Skeletal muscle satellite cell (primary cell): ENCODE measurements at regions not wholly inside any gene's neighbourhood (a gene's known extent, or its start where the extent isn't known, plus 50 kb on each side); places are given as distances from the start of the nearest gene placed in this dataset.

ENCODE experiments used
- H3K27me3 ChIP-seq: 2 replicates; pipeline ENCODE4 v1.7.0; 2013; ENCODE audit warnings: low read length; ENCODE audit not compliant: control insufficient read depth, insufficient read depth
- H3K36me3 ChIP-seq: 2 replicates; pipeline ENCODE4 v1.7.0; 2013; ENCODE audit warnings: mild to moderate bottlenecking, control low read depth, low read length; ENCODE audit not compliant: insufficient read depth
- H3K4me1 ChIP-seq: 2 replicates; pipeline ENCODE4 v1.7.0; 2013; ENCODE audit warnings: low read length; ENCODE audit not compliant: control insufficient read depth, insufficient read depth
- H3K4me2 ChIP-seq: 2 replicates; pipeline ENCODE4 v1.7.0; 2013; ENCODE audit warnings: mild to moderate bottlenecking, low read length
- H3K4me3 ChIP-seq: 2 replicates; pipeline ENCODE4 v1.7.0; 2013; ENCODE audit warnings: low read length
- H3K9ac ChIP-seq: 2 replicates; pipeline ENCODE4 v1.7.0; 2013; ENCODE audit warnings: mild to moderate bottlenecking, low read depth, low read length, moderate library complexity
- H3K9me3 ChIP-seq: replicated peaks from 2 replicates; pipeline ENCODE4 v1.7.0; 2013; ENCODE audit warnings: mild to moderate bottlenecking, control low read depth, low read length

- Histone ChIP-seq H3K9ac (no peak overlapping the region), H3K9me3 (no peaks in the 10 kb centered on the region), H3K4me2 (no peak overlapping the region), H3K4me1 (no peaks in the 10 kb centered on the region), H3K36me3 (no peaks in the 10 kb centered on the region), H3K27me3 (no peaks in the 10 kb centered on the region), H3K4me3 (no peak overlapping the region)
Measured at GRCh38 chr2:167608487-167608886, 638.9 kb downstream of the STK39 start.

DNA sequence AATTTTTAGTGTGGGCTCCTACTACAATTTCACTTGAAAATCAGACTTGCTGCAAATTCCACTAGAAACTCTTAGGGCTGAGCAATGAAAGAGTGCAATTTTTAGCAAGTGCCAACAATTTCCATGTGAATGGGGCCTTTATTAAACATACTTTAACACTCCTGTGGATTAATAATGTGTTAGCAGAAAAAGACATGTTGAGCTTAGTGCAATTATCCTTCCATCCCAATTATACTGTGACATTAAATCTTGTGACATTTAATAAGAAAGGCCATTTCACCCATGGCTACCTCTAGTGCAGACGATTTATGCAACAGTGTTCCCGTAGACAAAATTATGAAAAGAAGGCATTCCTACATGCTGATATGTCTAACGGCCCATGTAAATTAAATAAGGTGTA, 639.7 kb downstream of the STK39 start:
- H3K4me2 ChIP-seq = no peak overlapping the region
- no peak overlapping the region for H3K9ac ChIP-seq
- H3K9me3 ChIP-seq = no peaks in the 10 kb centered on the region
- no peaks in the 10 kb centered on the region for H3K4me1 ChIP-seq
- no peaks in the 10 kb centered on the region for H3K27me3 ChIP-seq
- no peak overlapping the region for H3K4me3 ChIP-seq
- H3K36me3 ChIP-seq = no peaks in the 10 kb centered on the region

DNA sequence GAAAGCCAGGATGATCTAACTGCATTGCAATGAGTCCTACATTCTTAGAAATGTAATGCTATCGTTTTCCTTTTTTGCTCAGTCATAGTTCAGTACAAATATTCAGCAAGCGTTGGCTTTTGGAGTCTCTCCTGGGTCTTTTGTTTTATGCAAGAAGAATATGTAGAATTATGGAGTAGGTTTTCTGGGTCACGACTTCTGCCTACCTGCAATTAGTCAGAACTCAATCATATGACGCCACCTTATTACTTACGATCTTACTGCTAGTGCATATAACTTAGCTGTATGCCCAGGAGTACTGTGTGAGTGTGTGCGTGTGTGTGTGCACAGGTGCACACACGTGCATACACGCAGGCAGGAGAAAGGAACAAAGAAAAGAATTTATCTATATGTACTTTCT, 640.2 kb downstream of the STK39 start:
- H3K4me2 ChIP-seq = no peak overlapping the region
- no peaks in the 10 kb centered on the region for H3K27me3 ChIP-seq
- no peaks in the 10 kb centered on the region for H3K9me3 ChIP-seq
- H3K4me3 ChIP-seq = no peak overlapping the region
- no peaks in the 10 kb centered on the region for H3K4me1 ChIP-seq
- no peak overlapping the region for H3K9ac ChIP-seq
- no peaks in the 10 kb centered on the region for H3K36me3 ChIP-seq

GRCh38 chr2:167602122-167602521, 645.3 kb downstream of the STK39 start:
- no peak overlapping the region for H3K9ac ChIP-seq
- H3K9me3 ChIP-seq = no peaks in the 10 kb centered on the region
- H3K4me2 ChIP-seq = no peak overlapping the region

DNA sequence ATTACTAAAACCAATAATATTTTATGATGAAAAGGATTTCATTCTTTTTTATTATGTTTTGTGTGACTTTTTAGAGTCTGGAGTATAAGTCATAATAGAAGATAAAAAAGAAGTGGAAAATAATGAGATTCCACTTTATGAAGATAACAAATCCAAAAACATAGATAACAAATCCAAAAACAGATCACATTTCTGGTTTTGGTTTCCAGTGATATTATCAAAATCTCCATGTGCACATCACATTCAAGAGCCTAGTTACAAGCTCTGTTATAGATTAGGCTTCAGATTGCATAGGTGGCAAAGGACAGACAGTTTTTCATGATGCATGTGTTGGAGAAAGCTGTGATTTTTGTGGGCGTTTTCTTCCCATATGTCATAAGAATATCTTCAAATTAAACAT, 648.2 kb downstream of the STK39 start:
- Histone ChIP-seq H3K27me3 (no peaks in the 10 kb centered on the region), H3K4me1 (no peaks in the 10 kb centered on the region), H3K4me3 (no peak overlapping the region), H3K4me2 (no peak overlapping the region), H3K9me3 (no peaks in the 10 kb centered on the region), H3K36me3 (no peaks in the 10 kb centered on the region), H3K9ac (no peak overlapping the region)

More at GRCh38 chr2:167602122-167602521, 645.3 kb downstream of the STK39 start:
- Histone ChIP-seq H3K4me3 (no peak overlapping the region), H3K36me3 (no peaks in the 10 kb centered on the region), H3K4me1 (no peaks in the 10 kb centered on the region), H3K27me3 (no peaks in the 10 kb centered on the region)

GRCh38 chr2:167595839-167596471, 651.4 kb downstream of the STK39 start:
- Histone ChIP-seq H3K36me3 (no peaks in the 10 kb centered on the region), H3K4me1 (no peaks in the 10 kb centered on the region), H3K4me2 (no peak overlapping the region), H3K27me3 (no peaks in the 10 kb centered on the region), H3K9me3 (no peaks in the 10 kb centered on the region), H3K4me3 (no peak overlapping the region), H3K9ac (no peak overlapping the region)

DNA sequence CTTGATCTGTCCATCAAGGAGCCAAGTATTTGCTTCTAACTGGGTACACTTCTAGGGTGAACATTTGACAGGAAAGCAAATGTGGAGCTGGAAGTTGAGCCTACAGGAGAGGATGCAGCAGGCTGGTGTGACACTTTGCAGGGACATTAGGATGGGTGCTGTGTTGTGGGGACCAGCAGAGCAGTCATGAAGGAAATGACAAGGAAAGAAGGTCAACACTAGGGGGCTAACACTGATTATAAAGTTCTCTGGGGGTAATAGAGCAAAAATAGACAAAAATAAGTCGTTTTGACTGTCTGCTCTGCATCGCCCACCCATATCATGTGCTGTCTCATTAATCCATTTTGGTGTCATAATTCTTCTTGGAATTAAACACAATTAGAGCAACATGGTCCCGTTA, 652.4 kb downstream of the STK39 start:
- Histone ChIP-seq H3K9me3 (no peaks in the 10 kb centered on the region), H3K27me3 (no peaks in the 10 kb centered on the region), H3K36me3 (no peaks in the 10 kb centered on the region), H3K4me1 (no peaks in the 10 kb centered on the region), H3K4me3 (no peak overlapping the region), H3K4me2 (no peak overlapping the region), H3K9ac (no peak overlapping the region)

- no peaks in the 10 kb centered on the region for H3K27me3 ChIP-seq
- H3K9me3 ChIP-seq = no peaks in the 10 kb centered on the region
- H3K9ac ChIP-seq = no peak overlapping the region
- H3K4me1 ChIP-seq = no peaks in the 10 kb centered on the region
- no peak overlapping the region for H3K4me3 ChIP-seq
- no peaks in the 10 kb centered on the region for H3K36me3 ChIP-seq
- no peak overlapping the region for H3K4me2 ChIP-seq
Measured at GRCh38 chr2:167592441-167592840, 655.0 kb downstream of the STK39 start.

GRCh38 chr2:167582619-167583018, 664.8 kb downstream of the STK39 start:
- peak overlapping the region; percentile 72 for H3K4me2 ChIP-seq
- no peaks in the 10 kb centered on the region for H3K9me3 ChIP-seq
- no peaks in the 10 kb centered on the region for H3K36me3 ChIP-seq
- H3K4me1 ChIP-seq = peaks cover 17% of the 10 kb centered on the region
- H3K4me3 ChIP-seq = no peak overlapping the region
- no peaks in the 10 kb centered on the region for H3K27me3 ChIP-seq
- no peak overlapping the region for H3K9ac ChIP-seq

- H3K4me3 ChIP-seq = peak overlapping the region; percentile 51
Measured at GRCh38 chr2:167581961-167582574, 665.3 kb downstream of the STK39 start.

DNA sequence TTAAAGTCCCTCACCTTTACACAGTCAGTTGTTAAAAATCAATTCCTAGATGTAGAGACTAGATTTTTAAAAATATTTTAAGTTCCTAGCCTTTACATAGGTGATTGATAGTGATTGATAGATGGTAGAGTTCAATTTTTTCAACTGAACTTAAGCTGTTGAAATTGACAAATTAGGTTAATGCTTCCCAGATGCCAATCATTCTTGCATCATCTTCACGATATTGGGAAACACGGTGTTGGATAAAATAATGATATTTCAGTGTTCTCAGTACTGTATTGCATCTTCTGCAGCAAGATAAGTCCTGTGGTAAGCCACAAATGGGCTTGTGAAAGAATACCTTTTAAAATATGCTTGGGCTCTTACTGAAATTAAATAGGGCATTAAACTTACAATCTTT, 667.6 kb downstream of the STK39 start:
- Histone ChIP-seq H3K9me3 (no peaks in the 10 kb centered on the region), H3K4me3 (no peak overlapping the region), H3K4me2 (no peak overlapping the region), H3K9ac (no peak overlapping the region), H3K4me1 (peaks cover 17% of the 10 kb centered on the region), H3K36me3 (no peaks in the 10 kb centered on the region), H3K27me3 (no peaks in the 10 kb centered on the region)

More at GRCh38 chr2:167581961-167582574, 665.3 kb downstream of the STK39 start:
- peak overlapping the region; percentile 5 for H3K9ac ChIP-seq
- no peaks in the 10 kb centered on the region for H3K36me3 ChIP-seq
- H3K4me1 ChIP-seq = peaks cover 17% of the 10 kb centered on the region
- peak overlapping the region; percentile 72 for H3K4me2 ChIP-seq
- no peaks in the 10 kb centered on the region for H3K27me3 ChIP-seq
- H3K9me3 ChIP-seq = no peaks in the 10 kb centered on the region

DNA sequence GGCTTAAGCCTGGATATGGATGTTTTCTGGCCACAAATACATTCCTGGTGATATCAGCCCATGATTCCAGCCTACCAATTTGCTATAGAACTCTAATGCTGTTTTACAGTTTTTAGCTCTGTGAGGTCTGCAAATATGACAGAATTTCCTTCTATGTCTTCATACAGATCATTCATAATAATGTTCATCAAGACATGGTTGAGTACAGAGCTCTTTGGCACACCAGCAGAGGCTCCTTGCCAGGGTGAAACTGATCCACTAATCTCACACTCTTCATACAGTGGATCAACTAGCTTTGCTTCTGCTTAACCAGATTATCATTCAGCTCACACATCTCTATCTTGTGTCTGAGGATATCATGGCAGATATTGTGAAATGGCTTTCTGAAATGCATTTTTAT, 672.1 kb downstream of the STK39 start:
- no peaks in the 10 kb centered on the region for H3K9me3 ChIP-seq

More for the DNA sequence above, 672.1 kb downstream of the STK39 start:
- Histone ChIP-seq H3K4me3 (no peak overlapping the region), H3K27me3 (no peaks in the 10 kb centered on the region), H3K36me3 (no peaks in the 10 kb centered on the region), H3K4me2 (no peak overlapping the region), H3K4me1 (no peaks in the 10 kb centered on the region), H3K9ac (no peak overlapping the region)
